OCI-LY7 (cell line): ENCODE measurements at regions not wholly inside any gene's neighbourhood (a gene's known extent, or its start where the extent isn't known, plus 50 kb on each side); places are given as distances from the start of the nearest gene placed in this dataset.
"Not testable (repeated sequence)": the region's sequence is repeated elsewhere in the genome, so short reads cannot be mapped to it uniquely, and the experiment has no call there.

Source experiments
- BruUV-seq: library from RNA; stranded (reverse); fragments of 400-500 nt; replicated peaks from 2 replicates; lab custom pipeline; 2021; lab: Mats Ljungman, UMichigan
- CTCF ChIA-PET: fragments of 300-600 bp; sonication (Branson Sonifier 250); formaldehyde crosslinking; loops from one replicate; lab custom pipeline; 2022; ENCODE audit warnings: antibody characterized with exemption; ENCODE audit not compliant: unreplicated experiment; lab: Charles Lee
- POLR2A ChIA-PET: fragments of 300-600 bp; sonication (Branson Sonifier 250); formaldehyde crosslinking; loops from one replicate; lab custom pipeline; 2022; ENCODE audit warnings: antibody characterized with exemption; lab: Charles Lee
- DNase-seq: peaks from one replicate; pipeline ENCODE4 v3.0.0-alpha.2; 2015; ENCODE audit warnings: low spot score
- H2AFZ ChIP-seq: fragments of 200-600 bp; sonication (generic), shearing (Covaris generic); 2 replicates; pipeline ENCODE4 v1.6.1; 2014; ENCODE audit warnings: mild to moderate bottlenecking, antibody characterized with exemption, low read length, moderate library complexity
- H3K27ac ChIP-seq: fragments of 200-600 bp; sonication (generic); 2 replicates; pipeline ENCODE4 v1.5.1; 2014; ENCODE audit warnings: mixed run types, low read depth, mild to moderate bottlenecking, moderate library complexity, low read length, inconsistent platforms; ENCODE audit not compliant: poor library complexity, severe bottlenecking
- H3K36me3 ChIP-seq: fragments of 200-600 bp; sonication (generic); 2 replicates; pipeline ENCODE4 v1.6.1; 2014; ENCODE audit warnings: mild to moderate bottlenecking, antibody characterized with exemption, low read length, moderate library complexity, mixed read lengths; ENCODE audit not compliant: insufficient read depth
- H3K4me1 ChIP-seq: fragments of 200-600 bp; sonication (generic); 2 replicates; pipeline ENCODE4 v1.5.1; 2014; ENCODE audit warnings: mild to moderate bottlenecking, low read length; ENCODE audit not compliant: insufficient read depth, poor library complexity, severe bottlenecking
- H3K4me2 ChIP-seq: fragments of 200-600 bp; sonication (generic); 2 replicates; pipeline ENCODE4 v1.6.1; 2014; ENCODE audit warnings: mild to moderate bottlenecking, low read length
- H3K4me3 ChIP-seq: fragments of 200-600 bp; sonication (generic); 2 replicates; pipeline ENCODE4 v1.5.1; 2014; ENCODE audit warnings: mild to moderate bottlenecking, low read depth, low read length; ENCODE audit not compliant: poor library complexity, severe bottlenecking
- H3K79me2 ChIP-seq: fragments of 200-600 bp; sonication (generic); 2 replicates; pipeline ENCODE4 v1.6.1; 2016; ENCODE audit warnings: low read depth, mild to moderate bottlenecking, low read length, moderate library complexity, mixed read lengths; ENCODE audit not compliant: insufficient read depth
- H3K9me2 ChIP-seq: fragments of 200-600 bp; sonication (generic); 2 replicates; pipeline ENCODE4 v1.6.1; 2016; ENCODE audit warnings: mild to moderate bottlenecking, low read length, mixed read lengths; ENCODE audit not compliant: insufficient read depth
- H3K9me3 ChIP-seq: fragments of 200-600 bp; sonication (generic); 2 replicates; pipeline ENCODE4 v1.6.1; 2014; ENCODE audit warnings: mild to moderate bottlenecking, mixed run types, low read length, mixed read lengths
- H4K20me1 ChIP-seq: fragments of 200-600 bp; sonication (generic); 2 replicates; pipeline ENCODE4 v1.6.1; 2014; ENCODE audit warnings: mild to moderate bottlenecking, antibody characterized with exemption, low read length, moderate library complexity, mixed read lengths; ENCODE audit not compliant: insufficient read depth
- EZH2phosphoT487 ChIP-seq: fragments of 200-600 bp; sonication (generic); IDR thresholded peaks from 2 replicates; pipeline ENCODE4 v1.6.1; 2018; ENCODE audit warnings: low read depth, borderline replicate concordance, mild to moderate bottlenecking, mixed run types, antibody characterized with exemption, low read length, moderate library complexity, mixed read lengths
- intact Hi-C: fragments of 100-400 bp; cut with micrococcal nuclease; formaldehyde crosslinking; loops from one replicate; pipeline ENCODE4 v1.10.0; 2022; ENCODE audit not compliant: unreplicated experiment
- TF ChIP-seq, protein P1 (sequence below): fragments of 200-600 bp; sonication (generic); conservative IDR thresholded peaks from 2 replicates; pipeline ENCODE4 v1.5.1; 2014; ENCODE audit warnings: mild to moderate bottlenecking, antibody characterized with exemption, low read length, moderate library complexity, mixed read lengths

DNA sequence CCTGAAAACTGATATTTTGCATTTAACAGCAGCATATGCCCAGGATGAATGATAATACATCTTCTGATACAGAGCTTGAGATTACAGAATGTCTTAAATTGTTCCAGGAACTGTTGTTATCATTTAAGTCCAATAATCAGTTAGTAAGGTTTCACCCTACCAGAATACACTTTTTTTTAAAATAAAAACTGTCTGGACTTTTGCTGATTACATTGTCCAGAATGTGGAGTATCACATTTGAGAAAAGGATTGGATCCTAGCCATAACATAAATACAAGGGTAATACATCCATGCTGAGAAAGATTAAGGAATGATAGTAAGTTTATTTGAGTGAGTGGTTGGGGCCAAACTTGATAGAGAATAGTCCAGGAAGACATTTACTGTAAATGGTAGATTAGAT is 71.0 kb downstream of the SEPTIN7 start:
- ChIA-PET POLR2A (interaction anchor here (1.0 kb wide), 1 partner anchor 31 kb away, joined by 6 read pairs; no protein-coding TSS in a partner anchor), CTCF (no interaction called here)
- Histone ChIP-seq H3K79me2 (peaks cover 17% of the 10 kb centered on the region; the same call in 1 of the 2 replicates), H3K4me3 (no peak overlapping the region), H2AFZ (no peak overlapping the region), H3K4me1 (peaks cover 9% of the 10 kb centered on the region), H3K4me2 (no peak overlapping the region), H3K9me3 (no peaks in the 10 kb centered on the region), H3K36me3 (peaks cover 84% of the 10 kb centered on the region), H3K9me2 (no peaks in the 10 kb centered on the region), H3K27ac (no peak overlapping the region), H4K20me1 (no peaks in the 10 kb centered on the region)
- no TSS peak for BruUV-seq
- TF ChIP-seq EZH2phosphoT487 = no peak
- intact Hi-C loops = no loop called here
- no peak for DNase-seq

GRCh38 chr7:35874886-35875285 is 74.0 kb downstream of the SEPTIN7 start:
- Histone ChIP-seq H3K4me2 (no peak overlapping the region), H3K79me2 (peaks cover 10% of the 10 kb centered on the region; the same call in 1 of the 2 replicates), H3K27ac (no peak overlapping the region), H4K20me1 (no peaks in the 10 kb centered on the region), H3K9me2 (no peaks in the 10 kb centered on the region), H3K4me1 (peaks cover 12% of the 10 kb centered on the region), H2AFZ (no peak overlapping the region), H3K36me3 (peaks cover 74% of the 10 kb centered on the region), H3K4me3 (no peak overlapping the region), H3K9me3 (no peaks in the 10 kb centered on the region)
- ChIA-PET POLR2A (no interaction called here), CTCF (no interaction called here)
- no peak for TF ChIP-seq EZH2phosphoT487
- intact Hi-C loops = no loop called here
- no peak for DNase-seq
- no TSS peak for BruUV-seq

- peaks cover 74% of the 10 kb centered on the region for H3K36me3 ChIP-seq
- H3K79me2 ChIP-seq = peaks cover 7% of the 10 kb centered on the region; the same call in 1 of the 2 replicates
- intact Hi-C loops = no loop called here
- DNase-seq = no peak
- H3K4me2 ChIP-seq = no peak overlapping the region
- H3K9me2 ChIP-seq = no peaks in the 10 kb centered on the region
- no peaks in the 10 kb centered on the region for H4K20me1 ChIP-seq
- no peak for TF ChIP-seq EZH2phosphoT487
- TF ChIP-seq, protein P1, sequence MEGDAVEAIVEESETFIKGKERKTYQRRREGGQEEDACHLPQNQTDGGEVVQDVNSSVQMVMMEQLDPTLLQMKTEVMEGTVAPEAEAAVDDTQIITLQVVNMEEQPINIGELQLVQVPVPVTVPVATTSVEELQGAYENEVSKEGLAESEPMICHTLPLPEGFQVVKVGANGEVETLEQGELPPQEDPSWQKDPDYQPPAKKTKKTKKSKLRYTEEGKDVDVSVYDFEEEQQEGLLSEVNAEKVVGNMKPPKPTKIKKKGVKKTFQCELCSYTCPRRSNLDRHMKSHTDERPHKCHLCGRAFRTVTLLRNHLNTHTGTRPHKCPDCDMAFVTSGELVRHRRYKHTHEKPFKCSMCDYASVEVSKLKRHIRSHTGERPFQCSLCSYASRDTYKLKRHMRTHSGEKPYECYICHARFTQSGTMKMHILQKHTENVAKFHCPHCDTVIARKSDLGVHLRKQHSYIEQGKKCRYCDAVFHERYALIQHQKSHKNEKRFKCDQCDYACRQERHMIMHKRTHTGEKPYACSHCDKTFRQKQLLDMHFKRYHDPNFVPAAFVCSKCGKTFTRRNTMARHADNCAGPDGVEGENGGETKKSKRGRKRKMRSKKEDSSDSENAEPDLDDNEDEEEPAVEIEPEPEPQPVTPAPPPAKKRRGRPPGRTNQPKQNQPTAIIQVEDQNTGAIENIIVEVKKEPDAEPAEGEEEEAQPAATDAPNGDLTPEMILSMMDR = no peak
- no peak overlapping the region for H3K27ac ChIP-seq
- CTCF ChIA-PET = no interaction called here
- peaks cover 12% of the 10 kb centered on the region for H3K4me1 ChIP-seq
- no peaks in the 10 kb centered on the region for H3K9me3 ChIP-seq
- H3K4me3 ChIP-seq = no peak overlapping the region
- POLR2A ChIA-PET = no interaction called here
- H2AFZ ChIP-seq = no peak overlapping the region
- no TSS peak for BruUV-seq
These were observed 74.4 kb downstream of the SEPTIN7 start for GRCh38 chr7:35875292-35875691.

GRCh38 chr7:35878351-35878750 is 77.5 kb downstream of the SEPTIN7 start:
- CTCF ChIA-PET = no interaction called here
- Histone ChIP-seq H3K36me3 (peaks cover 79% of the 10 kb centered on the region), H3K27ac (no peak overlapping the region), H3K79me2 (no peaks in the 10 kb centered on the region; the same call in 1 of the 2 replicates), H3K4me2 (no peak overlapping the region), H4K20me1 (no peaks in the 10 kb centered on the region), H3K4me1 (peaks cover 3% of the 10 kb centered on the region), H2AFZ (no peak overlapping the region), H3K4me3 (no peak overlapping the region), H3K9me2 (no peaks in the 10 kb centered on the region), H3K9me3 (no peaks in the 10 kb centered on the region)
- BruUV-seq = no TSS peak
- POLR2A ChIA-PET = interaction anchor here (1.0 to 1.4 kb wide), 2 partner anchors 49 to 73 kb away, joined by 3 to 5 read pairs; no protein-coding TSS in a partner anchor
- intact Hi-C loops = no loop called here
- no peak for TF ChIP-seq EZH2phosphoT487
- TF ChIP-seq, protein P1 = no peak
- no peak for DNase-seq

- DNase-seq, intact Hi-C loops, H3K4me2 ChIP-seq, H3K9me3 ChIP-seq, H3K27ac ChIP-seq, H2AFZ ChIP-seq, POLR2A ChIA-PET, H3K9me2 ChIP-seq, BruUV-seq, H3K4me3 ChIP-seq, H3K79me2 ChIP-seq, CTCF ChIA-PET, H4K20me1 ChIP-seq: not testable (repeated sequence)
- peaks cover 12% of the 10 kb centered on the region for H3K4me1 ChIP-seq
- H3K36me3 ChIP-seq = peaks cover 89% of the 10 kb centered on the region
These were observed 86.6 kb downstream of the SEPTIN7 start for GRCh38 chr7:35887430-35887829.
